GM19463 (cell line): ENCODE measurements at regions not wholly inside any gene's neighbourhood (a gene's known extent, or its start where the extent isn't known, plus 50 kb on each side); places are given as distances from the start of the nearest gene placed in this dataset.

Experiments used
- ATAC-seq: cut with Tn5 transposase; IDR thresholded peaks from one replicate; pipeline ENCODE4 v1.9.1; 2021; ENCODE audit warnings: mild to moderate bottlenecking, moderate library complexity; ENCODE audit not compliant: unreplicated experiment

DNA sequence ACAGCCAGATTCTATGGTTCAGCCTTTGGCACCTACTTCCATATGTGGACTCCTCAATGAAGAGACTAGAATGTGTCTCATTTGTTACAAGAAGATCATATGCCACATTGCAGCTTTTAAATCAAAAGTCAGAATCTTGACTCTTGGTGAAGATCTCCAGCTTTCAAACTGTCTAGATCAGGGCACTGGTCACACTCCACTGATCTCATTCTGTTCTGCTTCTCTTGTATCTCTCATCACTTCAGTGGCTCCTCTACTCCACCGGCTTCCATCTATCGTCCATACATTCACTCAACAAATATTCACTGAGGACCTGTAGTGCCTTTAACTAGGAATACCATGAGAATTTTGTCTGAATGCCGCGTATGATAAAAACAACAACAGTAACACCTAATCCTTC is 203.3 kb upstream of the LPP start:
- no peak for ATAC-seq

DNA sequence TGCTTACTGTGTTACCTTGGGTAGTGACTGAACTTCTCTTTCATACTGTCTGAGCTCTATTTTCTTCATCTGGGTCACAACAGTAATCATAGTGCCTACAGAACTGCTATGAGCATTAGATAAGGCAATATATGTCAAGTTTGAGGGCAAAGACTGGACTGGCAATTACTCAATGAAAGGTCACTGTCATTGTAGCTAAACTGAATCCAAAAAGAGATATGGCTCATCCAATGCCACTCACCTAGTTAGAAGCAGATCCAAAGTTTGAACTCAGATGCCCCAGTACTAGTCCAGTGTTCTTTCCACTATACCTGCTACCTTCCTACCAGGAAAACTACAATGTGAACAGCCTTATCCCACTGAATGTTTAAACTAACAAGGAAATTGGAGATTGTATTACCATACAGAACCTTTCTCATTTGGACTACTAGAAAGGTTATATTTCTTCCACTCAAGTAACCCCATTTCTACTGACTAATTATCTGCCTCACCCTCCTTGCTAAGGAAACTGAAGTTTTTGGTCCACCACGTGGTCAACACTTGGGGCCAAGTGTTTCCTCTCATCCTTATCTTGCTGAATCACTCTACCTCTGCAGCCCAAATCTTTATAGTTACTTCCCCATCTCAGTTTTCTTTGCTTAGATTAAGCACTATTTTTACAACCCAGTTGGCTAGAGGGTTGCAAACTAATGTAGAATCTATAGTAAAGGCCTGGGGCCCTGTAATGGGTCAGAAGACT is 202.3 kb upstream of the LPP start:
- no peak for ATAC-seq

DNA sequence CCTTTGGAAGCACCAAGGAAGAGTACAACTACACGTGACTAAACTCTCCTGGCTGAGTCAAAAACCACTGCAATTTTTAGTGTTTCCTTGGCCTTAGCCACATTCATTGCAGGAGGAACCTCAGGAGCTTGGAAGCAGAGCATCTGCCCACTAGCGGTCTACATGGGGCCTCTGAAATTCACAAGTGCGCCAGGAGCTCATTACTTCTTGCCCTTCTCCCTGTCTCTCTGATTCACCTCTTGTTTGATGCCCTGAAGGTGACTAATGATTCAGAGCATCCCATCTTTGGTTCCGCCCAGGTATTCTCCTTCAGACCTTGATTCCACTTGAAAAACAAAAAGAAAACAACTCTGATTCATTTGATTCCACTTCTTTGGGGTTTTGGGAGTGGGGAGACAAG is 201.1 kb upstream of the LPP start:
- ATAC-seq: no peak

DNA sequence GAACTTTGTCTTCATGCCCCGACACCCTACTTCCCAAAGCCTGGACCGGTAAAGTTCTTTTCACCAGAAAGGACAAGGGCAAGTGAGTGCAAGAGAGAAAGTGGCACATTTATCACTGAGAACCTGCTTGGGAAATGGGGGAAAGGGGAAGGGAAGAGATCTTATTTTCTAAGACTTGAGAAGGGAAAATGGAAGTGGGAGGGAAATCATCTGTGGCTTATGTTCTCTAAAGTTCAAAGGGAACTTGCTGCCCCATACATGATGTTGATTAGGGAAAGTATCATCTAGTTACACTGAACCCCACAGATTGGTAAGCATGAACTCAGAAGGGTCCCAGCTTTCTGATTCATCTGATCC is 199.5 kb upstream of the LPP start:
- ATAC-seq: no peak

DNA sequence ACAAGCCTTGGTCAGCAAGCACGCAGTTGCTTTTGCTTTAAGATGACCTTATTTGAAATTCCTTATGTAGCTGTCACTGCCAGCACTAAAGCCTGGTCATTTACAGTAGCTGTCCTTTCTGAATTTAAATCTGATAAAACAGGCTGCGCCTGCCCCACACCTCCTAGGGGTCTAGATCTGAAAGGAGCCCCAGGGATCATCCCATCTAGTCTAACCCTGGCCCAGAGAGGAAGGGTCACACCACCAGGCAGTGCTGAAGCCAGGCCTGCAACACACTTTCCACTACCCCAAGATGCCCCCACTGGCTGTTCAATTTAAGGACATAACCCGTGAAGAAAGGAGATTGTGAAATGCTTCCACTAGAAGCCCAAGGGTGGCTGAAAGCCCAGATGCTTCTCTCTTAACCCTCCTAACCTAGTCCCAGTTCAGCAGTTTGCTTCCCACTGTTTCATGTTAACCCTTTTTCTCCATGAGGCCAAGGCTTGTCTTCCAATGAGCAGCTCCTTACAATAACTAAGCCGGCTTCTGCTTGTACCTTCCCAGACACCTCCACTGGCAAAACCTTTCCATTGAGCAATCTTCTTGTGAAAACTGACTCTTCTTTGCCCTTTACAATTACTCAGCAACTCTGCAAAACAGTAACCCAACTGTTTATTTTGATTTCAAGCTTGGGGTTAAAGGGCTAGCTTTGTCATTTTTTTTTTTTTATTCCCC is 198.9 kb upstream of the LPP start:
- no peak for ATAC-seq

DNA sequence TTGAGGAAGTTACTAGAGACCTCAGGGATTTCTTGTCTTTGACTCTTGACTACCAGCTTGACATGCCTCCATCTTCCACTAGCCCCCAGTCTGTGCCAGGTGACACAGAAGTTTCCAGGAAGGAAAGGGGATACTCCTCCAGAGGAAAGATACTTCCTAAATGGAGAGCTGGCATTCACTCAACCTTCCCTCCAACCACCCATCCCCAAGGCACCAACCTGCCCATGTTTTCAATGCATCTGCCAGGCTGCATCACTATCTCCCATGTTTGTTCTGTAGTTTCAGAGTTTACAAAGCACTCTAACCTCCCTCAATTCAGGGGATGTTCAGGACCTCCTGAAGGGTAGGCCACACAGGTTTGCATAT is 198.4 kb upstream of the LPP start:
- no peak for ATAC-seq

DNA sequence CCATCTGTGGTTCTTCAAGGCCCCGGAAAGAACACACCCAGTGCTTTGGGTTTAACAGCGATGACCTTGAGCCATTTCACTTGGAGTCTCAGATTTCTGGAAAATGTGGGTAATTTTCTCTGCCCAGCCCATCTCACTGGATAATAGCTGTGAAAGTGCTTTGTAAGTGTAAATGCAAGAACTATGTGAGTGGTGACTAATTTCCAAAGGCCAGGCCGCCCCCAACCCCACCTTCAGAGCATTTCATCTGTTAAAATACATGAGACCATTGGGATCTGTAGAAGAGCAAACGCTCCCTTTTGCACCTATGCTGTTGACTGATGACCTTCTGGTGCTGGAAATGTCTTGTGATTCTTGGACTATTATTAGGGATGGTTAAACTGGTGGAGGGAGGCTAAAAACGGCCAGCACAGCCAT is 196.8 kb upstream of the LPP start:
- no peak for ATAC-seq

DNA sequence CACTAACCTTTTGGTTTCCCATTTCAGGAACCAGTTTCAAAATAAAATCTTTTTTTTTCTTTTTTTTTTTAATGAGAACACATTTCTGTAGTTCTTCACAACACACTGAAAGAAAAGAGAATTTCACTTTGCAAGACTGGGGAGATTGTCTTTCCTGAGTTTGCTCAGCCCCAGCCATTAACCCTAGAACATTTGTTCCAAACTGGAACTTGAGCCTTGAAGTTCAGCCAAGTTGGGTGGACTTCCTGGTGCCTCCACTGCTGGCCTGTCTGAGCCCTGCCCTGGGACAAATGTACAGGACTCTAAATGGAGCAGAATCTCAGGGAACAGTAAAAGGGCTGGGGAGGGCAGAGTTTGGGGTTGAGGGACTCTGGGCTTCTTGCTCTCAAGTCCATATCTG is 196.4 kb upstream of the LPP start:
- no peak for ATAC-seq

DNA sequence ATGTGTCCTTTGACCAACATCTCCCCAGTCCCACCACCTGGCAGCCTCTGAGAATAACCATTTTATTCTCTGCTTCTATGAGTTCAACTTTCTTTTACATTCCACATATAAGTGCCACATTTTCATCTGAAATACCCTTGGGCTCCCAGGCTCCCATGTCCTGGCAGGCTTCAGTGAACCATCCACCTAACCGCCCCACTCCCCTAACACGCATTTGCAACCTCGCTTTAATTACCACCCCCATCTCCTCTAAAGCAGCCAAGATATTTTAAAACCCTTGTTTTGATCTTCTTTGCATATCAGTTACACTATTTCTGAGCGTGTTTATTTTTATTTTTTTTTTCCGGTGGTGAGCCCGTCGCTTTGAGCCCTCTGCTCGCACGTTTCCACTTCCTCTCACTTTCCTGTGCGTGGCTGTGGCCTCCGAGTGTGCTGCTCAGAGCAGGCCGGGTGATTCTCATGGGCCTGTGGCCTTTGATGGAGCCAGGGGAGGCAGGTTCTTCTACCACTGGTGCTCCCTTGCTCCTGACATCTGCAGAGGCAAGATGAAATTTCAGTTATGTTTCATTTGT is 195.4 kb upstream of the LPP start:
- ATAC-seq: no peak

DNA sequence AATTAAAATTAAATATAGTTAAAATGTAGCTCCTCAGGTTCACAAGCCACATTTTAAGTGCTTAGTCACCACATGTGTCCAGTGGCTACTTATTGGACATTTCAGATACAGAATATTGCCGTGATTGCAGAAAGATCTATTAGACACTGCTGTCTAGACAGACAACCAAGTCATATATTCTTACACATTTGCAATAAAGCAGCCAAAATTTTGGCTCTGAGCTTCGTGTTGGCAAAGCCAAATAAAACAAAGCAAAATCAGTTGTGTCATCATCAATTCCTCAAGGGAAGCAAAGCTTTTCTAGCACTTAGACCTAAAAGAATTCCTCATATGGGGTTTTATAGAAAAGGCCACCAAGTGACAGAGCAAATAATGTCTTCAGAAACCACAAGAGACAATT is 193.1 kb upstream of the LPP start:
- no peak for ATAC-seq

DNA sequence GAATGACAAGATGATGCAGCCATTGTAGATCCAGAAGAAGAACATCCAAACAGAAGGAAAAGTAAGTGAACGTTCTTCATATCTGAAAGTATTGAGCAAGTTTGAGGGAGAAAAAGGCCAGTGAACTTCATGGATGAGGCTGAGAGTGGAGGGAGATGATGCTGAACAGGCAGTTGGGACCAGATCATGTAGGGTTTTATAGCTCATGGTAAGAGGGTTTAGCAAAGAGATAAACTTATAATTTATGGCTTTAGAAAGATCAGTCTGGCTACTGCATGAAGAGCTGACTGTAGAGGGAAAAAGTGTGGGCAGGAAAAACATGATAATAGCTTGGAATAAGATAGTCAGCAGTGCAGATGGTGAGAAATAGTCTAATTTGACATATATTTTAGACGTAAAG is 192.6 kb upstream of the LPP start:
- ATAC-seq: no peak

DNA sequence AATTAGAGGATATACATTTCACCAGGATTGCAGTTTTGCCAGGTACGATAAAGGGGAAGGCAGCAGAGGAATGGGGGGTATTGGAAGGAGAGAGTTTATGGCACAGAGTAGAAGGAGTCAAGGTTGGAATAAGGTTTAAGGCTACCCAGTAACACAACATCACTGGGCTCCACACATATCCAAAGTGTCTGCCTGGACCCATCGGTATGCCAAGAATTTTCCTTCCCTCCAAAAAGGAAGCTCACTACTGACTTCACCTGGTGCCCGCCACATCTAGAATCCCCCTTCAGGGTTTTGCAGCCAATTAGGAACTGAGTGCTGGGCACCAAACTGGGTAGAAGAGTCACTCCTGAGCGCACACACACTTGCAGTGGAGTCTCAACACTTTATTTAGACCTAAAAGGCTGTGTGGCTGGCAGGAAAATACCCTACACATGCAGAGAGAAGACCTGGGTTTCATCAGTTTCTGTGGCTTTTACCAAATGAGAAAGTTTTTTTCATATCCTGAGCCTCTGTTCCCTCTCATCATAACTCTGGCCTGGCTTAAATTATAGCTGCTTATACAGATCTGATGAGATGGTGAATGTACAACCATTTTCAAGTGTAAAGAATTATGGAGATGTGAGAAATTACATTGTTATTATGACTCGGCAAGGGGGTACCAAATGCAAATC is 190.8 kb upstream of the LPP start:
- ATAC-seq: no peak

DNA sequence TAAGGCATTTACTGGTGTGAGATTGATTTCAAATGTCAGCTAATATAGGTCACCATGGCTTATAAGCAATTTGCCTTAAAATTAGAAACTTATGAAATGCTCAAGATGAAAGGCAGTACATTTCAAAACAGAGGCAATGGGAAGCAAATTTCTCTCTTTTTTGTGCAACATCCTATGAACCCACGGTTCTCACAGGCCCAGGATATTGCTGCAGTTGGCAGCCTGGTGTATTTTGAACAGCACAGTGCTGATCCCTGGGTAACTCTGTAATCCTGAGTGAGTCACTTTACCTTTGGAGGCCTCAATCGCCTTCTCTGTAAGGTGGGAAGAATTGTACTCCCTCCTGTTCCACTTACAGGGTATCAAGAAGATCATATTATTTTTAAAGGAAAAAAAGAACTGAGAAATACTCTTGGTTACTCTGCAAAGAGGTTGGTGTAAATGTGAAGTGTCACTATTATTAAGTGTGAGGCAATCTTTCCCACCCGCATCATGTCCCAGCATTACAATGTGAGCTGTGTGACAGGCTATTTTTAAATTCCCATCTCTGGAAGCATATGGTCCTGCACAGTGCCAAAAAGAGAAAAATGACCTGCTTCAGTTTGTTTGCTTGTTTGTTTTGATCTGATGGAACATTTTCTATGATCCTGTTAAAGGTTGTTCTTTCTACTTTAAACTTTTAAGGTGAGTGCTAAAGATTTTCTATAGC is 190.1 kb upstream of the LPP start:
- ATAC-seq: no peak

DNA sequence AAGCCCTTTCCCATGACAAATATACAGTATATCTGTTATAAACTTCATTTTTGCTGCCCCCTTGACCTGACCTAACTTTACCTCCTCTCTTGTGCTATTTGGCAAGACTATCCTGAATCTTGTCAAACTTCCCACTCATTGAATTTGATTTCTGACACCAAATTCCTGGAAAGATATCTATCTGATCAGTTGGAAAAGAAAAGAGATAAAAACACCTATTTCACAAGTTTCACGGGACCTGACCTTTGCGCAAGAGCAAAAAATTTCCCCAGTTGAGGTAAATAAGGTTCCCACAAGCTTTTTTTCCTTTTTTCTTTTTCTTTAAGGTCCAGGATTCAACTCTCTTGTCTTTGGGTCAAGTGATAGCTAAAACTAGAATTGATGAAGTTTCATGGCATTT is 189.2 kb upstream of the LPP start:
- ATAC-seq: no peak

DNA sequence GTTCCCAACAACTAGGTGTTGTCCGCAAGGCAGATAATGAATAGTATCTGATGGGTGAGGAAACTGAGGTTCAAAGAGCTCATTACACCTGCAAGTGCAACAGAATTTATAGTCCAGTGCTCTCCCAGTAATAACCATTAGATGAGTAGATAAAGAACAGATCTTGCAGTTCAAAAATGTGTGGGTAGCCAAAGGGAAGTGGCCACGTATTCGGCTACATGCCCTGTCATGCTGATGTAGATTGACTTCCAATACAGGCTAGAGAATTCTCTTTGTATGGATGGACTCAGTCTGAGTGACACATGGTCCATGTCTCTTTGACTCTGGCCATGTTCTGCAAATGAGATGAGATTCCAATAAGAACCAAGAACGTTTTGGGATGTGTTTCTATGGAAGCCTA is 187.9 kb upstream of the LPP start:
- no peak for ATAC-seq

DNA sequence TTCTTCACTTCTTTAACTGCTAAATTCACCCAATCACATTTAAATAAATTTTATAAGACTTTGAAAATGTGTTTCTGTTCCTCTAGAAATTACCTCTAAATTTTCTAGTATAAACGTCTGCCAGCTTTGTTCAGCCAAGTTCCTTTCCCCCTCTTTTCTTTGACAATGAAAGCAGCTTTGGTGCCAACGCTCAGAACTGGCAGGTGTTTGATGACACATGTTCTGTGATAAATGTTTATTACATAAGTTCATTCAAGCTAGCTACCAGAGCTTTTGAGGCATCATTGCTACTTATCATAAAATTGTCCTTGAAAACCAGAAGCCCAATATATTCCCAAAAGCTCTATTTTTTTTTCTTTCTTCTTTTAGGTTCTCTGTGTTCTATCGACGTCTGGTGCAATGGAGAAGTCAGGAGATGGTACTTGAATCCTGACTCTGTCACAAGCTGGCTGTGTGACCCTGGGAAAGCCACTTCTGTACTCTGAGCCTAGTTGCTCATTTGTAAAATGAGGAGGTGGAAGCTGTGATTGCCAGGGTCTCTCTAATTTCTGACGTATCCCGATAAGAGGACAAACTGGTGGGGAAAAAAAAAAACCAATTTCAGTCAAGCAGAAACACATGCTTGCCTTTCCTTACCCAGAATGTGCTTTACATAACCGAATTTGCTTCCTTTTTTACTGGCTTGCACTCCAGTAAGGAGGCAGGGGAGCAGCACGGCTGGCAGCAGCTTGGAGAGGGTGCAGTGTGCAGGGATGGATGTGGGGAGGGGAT is 187.1 kb upstream of the LPP start:
- no peak for ATAC-seq

DNA sequence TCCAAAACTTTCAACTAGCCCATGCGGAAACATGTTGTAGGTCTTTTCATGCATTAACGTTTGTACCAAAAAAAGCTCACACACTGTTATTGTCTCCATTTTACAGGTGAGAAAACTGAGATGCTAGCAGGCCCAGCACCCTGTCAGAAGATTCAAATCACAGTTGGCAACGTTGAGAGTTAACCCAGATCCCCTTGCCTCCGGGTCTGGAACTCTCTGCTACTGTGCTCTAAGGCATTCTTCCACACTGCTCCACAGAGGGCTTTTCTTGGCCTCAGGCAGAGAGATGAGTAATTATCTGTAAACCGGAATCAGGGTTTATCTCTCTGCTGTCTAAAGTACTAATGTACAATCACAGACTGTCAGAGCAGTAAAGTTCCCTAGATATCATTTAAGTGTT is 186.0 kb upstream of the LPP start:
- no peak for ATAC-seq

DNA sequence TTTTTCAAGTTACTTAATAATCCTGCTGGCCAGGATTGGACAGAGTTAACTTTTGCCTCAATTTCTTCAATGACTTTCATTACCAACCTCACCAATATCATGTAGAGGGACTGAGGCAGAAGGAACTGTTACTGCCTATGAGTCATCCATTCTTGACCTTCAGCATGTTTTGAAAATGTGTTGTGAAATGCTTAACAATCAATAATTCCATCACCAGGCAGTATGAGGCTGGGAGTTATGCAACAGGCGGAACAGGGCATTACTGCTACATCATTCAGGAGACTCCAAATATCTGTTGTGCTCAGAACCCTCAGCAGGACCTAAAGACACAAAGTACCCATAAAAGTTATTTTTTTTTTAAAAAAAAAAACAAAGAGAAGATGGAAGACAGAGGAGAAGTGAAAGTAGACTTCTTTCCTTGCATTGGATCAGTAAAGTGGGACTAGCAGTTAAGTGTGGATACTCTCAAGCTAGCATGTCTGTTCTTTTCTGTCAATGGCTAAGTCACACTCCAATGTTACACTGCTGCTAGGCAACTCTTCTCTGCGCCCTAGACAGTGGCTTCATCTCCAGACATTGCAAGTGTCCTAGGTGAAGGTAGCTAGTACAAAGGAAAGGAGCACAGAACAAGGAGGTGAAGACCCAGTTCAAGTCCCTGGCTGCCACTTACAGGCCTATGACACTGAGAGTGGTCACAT is 184.9 kb upstream of the LPP start:
- no peak for ATAC-seq

DNA sequence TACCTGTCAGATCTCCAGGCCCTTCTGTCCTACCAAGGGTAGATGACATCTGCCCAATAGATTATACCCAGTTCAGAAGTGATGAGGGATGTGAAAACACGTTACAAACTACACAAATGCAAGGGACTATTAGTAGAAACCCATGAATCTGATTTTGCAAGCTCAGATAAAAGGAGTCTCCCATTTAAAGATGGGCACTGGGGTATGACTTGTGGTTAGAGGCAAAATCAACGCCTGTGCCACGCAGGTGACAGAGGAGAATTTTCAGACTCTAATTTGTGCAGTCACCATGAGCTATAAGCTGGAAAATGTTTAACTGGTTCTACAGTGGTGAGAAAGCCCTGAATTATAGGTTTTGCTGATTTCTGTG is 184.4 kb upstream of the LPP start:
- ATAC-seq: no peak

DNA sequence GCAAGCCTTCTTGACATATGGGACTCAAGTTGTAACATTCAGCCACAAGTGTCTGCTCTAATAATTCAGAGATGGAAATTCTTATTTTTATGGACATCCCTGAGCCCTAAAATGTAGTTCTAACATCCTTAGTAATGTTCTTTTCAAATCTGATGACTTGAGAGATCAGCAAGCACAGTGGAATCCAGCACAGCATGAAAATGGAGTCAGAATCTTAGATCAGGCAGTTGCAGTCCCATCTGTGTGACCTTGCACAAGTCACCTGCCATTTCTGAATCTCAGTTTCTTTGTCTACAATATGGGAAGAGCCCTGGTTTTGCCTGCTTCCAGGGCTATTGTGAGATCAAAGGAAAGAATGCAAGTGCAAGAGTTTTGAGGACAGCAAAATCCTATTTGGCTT is 183.9 kb upstream of the LPP start:
- ATAC-seq: no peak
